ENCODE measurements at regions not wholly inside any gene's neighbourhood (a gene's known extent, or its start where the extent isn't known, plus 50 kb on each side); places are given as distances from the start of the nearest gene placed in this dataset.
A peak's percentile ranks its signal among the peaks of the same experiment; 100 is the strongest.

DNA sequence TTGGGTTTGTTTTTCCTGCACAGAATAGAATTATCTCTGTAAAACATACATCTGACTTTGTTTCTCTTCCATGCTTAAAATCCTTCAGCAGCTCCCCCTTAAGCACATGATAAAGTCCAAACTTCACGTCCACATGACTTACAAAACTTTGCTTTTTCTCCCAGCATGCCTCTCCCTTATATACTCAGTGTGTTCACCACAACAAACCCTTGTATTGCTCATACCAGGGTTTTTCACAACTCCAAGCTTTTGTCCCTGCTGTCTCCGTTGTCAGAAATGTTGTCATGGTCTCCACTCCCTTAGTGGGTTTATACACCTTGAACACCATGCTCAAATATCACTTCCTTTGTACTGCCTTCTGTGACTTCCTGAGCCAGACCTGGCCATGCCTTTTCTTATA, 91.1 kb upstream of the MITF start:
- POLR2A ChIA-PET, result no interaction called here
- Histone ChIP-seq H3K4me3 (no peak overlapping the region), H3K27ac (0 out of 6 replicates have a peak overlapping the region, but pooled peaks of 1 of the 2 experiments have one; percentile 10), H3K4me2 (no peak overlapping the region), H3K9me3 (no peaks in the 10 kb centered on the region), H3K4me1 (peaks cover 21% of the 10 kb centered on the region)
- 58% methylated on average over 2 of the region's 2 CpGs for WGBS (ENCODE audit: missing lambda C conversion rate)
- CTCF ChIA-PET, result interaction anchor here (1.0 kb wide), 1 partner anchor 13 kb away, joined by 3 read pairs; no protein-coding TSS in a partner anchor
- TF ChIP-seq TFCP2L1 (CRISPR knock-in tag; IDR thresholded peaks at IDR 0.05) (no peak), BHLHE40 (IDR thresholded peaks at IDR 0.05; ENCODE audit: low read depth, low read length) (no peak), NFE2L2 (conservative IDR thresholded peaks at IDR 0.05; ENCODE audit: low read length) (no peak), FOXS1 (CRISPR knock-in tag; IDR thresholded peaks at IDR 0.05) (no peak), ZC3H11A (IDR thresholded peaks at IDR 0.05) (no peak), EHF (CRISPR knock-in tag; IDR thresholded peaks at IDR 0.05) (no peak), HDAC2 (IDR thresholded peaks at IDR 0.05) (no peak), NPAS2 (CRISPR knock-in tag; IDR thresholded peaks at IDR 0.05; ENCODE audit: borderline replicate concordance) (no peak), ZSCAN20 (CRISPR knock-in tag; IDR thresholded peaks at IDR 0.05) (no peak), SREBF2 (IDR thresholded peaks at IDR 0.05) (no peak)
- DNase-seq (ENCODE audit: low read depth in 1 of 2, low spot score in 1 of 2), result no peak
- ATAC-seq, result no peak
- no peak for FAIRE-seq

DNA sequence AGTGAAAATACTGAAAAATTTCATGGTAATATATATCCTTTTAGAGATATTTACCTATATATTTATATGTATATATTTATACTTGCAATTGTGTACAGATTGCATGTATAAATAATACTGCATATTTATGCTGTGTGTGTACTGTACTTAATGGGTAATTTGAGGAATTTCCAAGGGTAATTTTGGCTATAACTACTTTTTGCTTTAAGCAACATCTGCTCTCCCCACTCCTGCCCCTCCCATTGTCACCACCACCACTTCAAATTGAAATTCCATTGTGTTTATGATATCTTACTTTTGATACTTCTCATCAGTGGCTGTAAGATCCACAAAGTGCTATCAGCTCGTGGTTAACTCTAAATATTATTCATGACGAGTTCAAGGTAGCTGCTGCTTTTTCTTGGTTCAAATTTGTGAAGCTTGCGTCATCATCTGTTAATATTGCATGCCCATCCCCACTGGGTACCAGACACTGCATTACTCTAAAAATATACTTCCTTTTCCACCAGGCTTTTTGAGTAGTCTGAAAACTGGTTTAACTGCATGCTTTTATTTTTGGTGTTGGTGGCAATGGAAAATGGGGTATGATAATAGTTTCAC, 91.7 kb upstream of the MITF start:
- WGBS (ENCODE audit: missing lambda C conversion rate), result 34% methylated on average over 3 of the region's 3 CpGs
- ATAC-seq (no peak), DNase-seq (ENCODE audit: low read depth in 1 of 2, low spot score in 1 of 2) (no peak), FAIRE-seq (no peak)
- POLR2A ChIA-PET, result no interaction called here
- Histone ChIP-seq H3K4me3 (no peak overlapping the region), H3K27ac (0 out of 6 replicates have a peak overlapping the region, but pooled peaks of 1 of the 2 experiments have one; percentile 10), H3K4me1 (peaks cover 21% of the 10 kb centered on the region), H3K9me3 (no peaks in the 10 kb centered on the region), H3K4me2 (no peak overlapping the region)
- TF ChIP-seq CEBPB (IDR thresholded peaks at IDR 0.05) (0 out of 4 replicates have a peak, but pooled peaks of 1 of the 2 experiments have one; percentile 22), SMC3 (IDR thresholded peaks at IDR 0.05) (no peak)
- TF ChIP-seq, protein P1, sequence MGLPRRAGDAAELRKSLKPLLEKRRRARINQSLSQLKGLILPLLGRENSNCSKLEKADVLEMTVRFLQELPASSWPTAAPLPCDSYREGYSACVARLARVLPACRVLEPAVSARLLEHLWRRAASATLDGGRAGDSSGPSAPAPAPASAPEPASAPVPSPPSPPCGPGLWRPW (IDR thresholded peaks at IDR 0.05), result 0 out of 2 replicates have a peak, but pooled peaks have one; percentile 9
- CTCF ChIA-PET, result interaction anchor here (1.0 kb wide), 1 partner anchor 13 kb away, joined by 3 read pairs; no protein-coding TSS in a partner anchor

DNA sequence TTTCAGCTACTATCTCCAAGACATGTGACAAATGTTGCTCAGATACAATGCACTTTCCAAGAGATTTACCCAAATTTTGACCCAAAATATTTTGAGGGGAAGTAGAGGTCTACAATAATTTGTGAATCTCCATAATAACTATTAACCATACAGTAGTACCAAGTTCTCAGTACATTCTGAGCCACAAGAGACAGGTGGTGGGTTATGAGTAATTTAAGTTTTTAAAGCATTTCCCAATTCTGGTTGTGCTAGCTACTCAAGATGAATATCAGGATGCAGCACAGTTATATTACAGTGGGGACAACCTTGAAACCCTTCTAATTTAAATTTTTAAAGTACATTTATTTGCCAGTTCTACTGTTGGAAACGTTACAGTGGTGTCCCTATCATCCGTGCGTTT, 92.2 kb upstream of the MITF start:
- CTCF ChIA-PET, result interaction anchor here (0.8 to 1.0 kb wide), 2 partner anchors 14 to 28 kb away, joined by 3 read pairs; no protein-coding TSS in a partner anchor
- POLR2A ChIA-PET, result no interaction called here
- ATAC-seq (no peak), DNase-seq (ENCODE audit: low read depth in 1 of 2, low spot score in 1 of 2) (no peak), FAIRE-seq (no peak)
- H3K9me3 ChIP-seq, result no peaks in the 10 kb centered on the region
- H3K4me2 ChIP-seq, result no peak overlapping the region
- TF ChIP-seq SMC3 (IDR thresholded peaks at IDR 0.05) (no peak), RAD21 (conservative IDR thresholded peaks at IDR 0.05 in 1 of 2, IDR thresholded peaks at IDR 0.05 in 1 of 2) (no peak), MYC (IDR thresholded peaks at IDR 0.05; ENCODE audit: borderline replicate concordance, low read length) (no peak), RARB (CRISPR knock-in tag; IDR thresholded peaks at IDR 0.05) (no peak), BHLHE40 (IDR thresholded peaks at IDR 0.05; ENCODE audit: low read depth, low read length) (no peak), EHMT2 (IDR thresholded peaks at IDR 0.05; ENCODE audit: low read depth) (no peak), TFCP2L1 (CRISPR knock-in tag; IDR thresholded peaks at IDR 0.05) (no peak), MAZ (IDR thresholded peaks at IDR 0.05; ENCODE audit: borderline replicate concordance, low read depth, low read length) (no peak), FOXS1 (CRISPR knock-in tag; IDR thresholded peaks at IDR 0.05) (no peak), CBX8 (IDR thresholded peaks at IDR 0.05) (no peak), RNF2 (IDR thresholded peaks at IDR 0.05; ENCODE audit: borderline replicate concordance, low read depth) (no peak), HOXB5 (CRISPR knock-in tag; IDR thresholded peaks at IDR 0.05) (no peak), NR3C1 (IDR thresholded peaks at IDR 0.05) (no peak), HEYL (CRISPR knock-in tag; IDR thresholded peaks at IDR 0.05) (no peak), HDAC2 (IDR thresholded peaks at IDR 0.05) (no peak), CBX2 (IDR thresholded peaks at IDR 0.05; ENCODE audit: borderline replicate concordance, low read depth) (no peak), POLR2A (IDR thresholded peaks at IDR 0.05; ENCODE audit: low read length) (no peak)
- WGBS (ENCODE audit: missing lambda C conversion rate), result 91% methylated on average over 3 of the region's 3 CpGs
- H3K4me3 ChIP-seq, result no peak overlapping the region
- no peak overlapping the region for H3K27ac ChIP-seq
- peaks cover 21% of the 10 kb centered on the region for H3K4me1 ChIP-seq
